Endodermal cell (in vitro differentiated cells): ENCODE measurements at regions not wholly inside any gene's neighbourhood (a gene's known extent, or its start where the extent isn't known, plus 50 kb on each side); places are given as distances from the start of the nearest gene placed in this dataset.

Source experiments
- DNase-seq: peaks from one replicate; pipeline ENCODE4 v3.0.0-alpha.2; 2017
- H3K27ac ChIP-seq: 2 replicates; pipeline ENCODE4 v1.5.1; 2013; ENCODE audit warnings: mild to moderate bottlenecking, low read depth, low read length, moderate library complexity
- H3K27me3 ChIP-seq: 2 replicates; pipeline ENCODE4 v1.6.1; 2013; ENCODE audit warnings: mild to moderate bottlenecking, low read length, moderate library complexity; ENCODE audit not compliant: insufficient read depth, control insufficient read depth, poor library complexity, severe bottlenecking
- H3K36me3 ChIP-seq: 2 replicates; pipeline ENCODE4 v1.7.0; 2013; ENCODE audit warnings: mild to moderate bottlenecking, low read length, moderate library complexity; ENCODE audit not compliant: control insufficient read depth, insufficient read depth
- H3K4me1 ChIP-seq: one replicate; pipeline ENCODE4 v1.7.0; 2013; ENCODE audit warnings: low read length; ENCODE audit not compliant: control insufficient read depth, insufficient read depth
- H3K4me3 ChIP-seq: 2 replicates; pipeline ENCODE4 v1.5.1; 2013; ENCODE audit warnings: mild to moderate bottlenecking, low read length, moderate library complexity
- H3K9ac ChIP-seq: 2 replicates; pipeline ENCODE4 v1.6.1; 2013; ENCODE audit warnings: mild to moderate bottlenecking, low read length, moderate library complexity; ENCODE audit not compliant: poor library complexity, severe bottlenecking; ENCODE audit errors: extremely low read depth
- H3K9me3 ChIP-seq: 2 replicates; pipeline ENCODE4 v1.6.1; 2013; ENCODE audit warnings: mild to moderate bottlenecking, low read length, moderate library complexity; ENCODE audit not compliant: control insufficient read depth
- H3K27ac Mint-ChIP-seq: 2 replicates; pipeline ENCODE4 v1.8.0; 2020; ENCODE audit warnings: mixed read lengths
- H3K27me3 Mint-ChIP-seq: 2 replicates; pipeline ENCODE4 v1.8.0; 2021; ENCODE audit warnings: mild to moderate bottlenecking, mixed read lengths; ENCODE audit not compliant: insufficient read depth
- H3K36me3 Mint-ChIP-seq: 2 replicates; pipeline ENCODE4 v1.8.0; 2020; ENCODE audit warnings: low read depth, mixed read lengths
- H3K4me1 Mint-ChIP-seq: 2 replicates; pipeline ENCODE4 v1.8.0; 2020; ENCODE audit warnings: mixed read lengths
- H3K4me3 Mint-ChIP-seq: 2 replicates; pipeline ENCODE4 v1.8.0; 2020; ENCODE audit warnings: mild to moderate bottlenecking, moderate library complexity, mixed read lengths
- H3K9me3 Mint-ChIP-seq: 2 replicates; pipeline ENCODE4 v1.8.0; 2020; ENCODE audit warnings: mild to moderate bottlenecking, mixed read lengths
- CTCF ChIP-seq: fragments of 200-600 bp; sonication (generic); conservative IDR thresholded peaks from 2 replicates; pipeline ENCODE4 v1.5.0; 2021; ENCODE audit warnings: antibody characterized with exemption, mild to moderate bottlenecking
- WGBS, 2 experiments: methylation state at CpG; one replicate each; pipeline versions ENCODE4 v1.1.5 to v1.1.7; 2013; ENCODE audit warnings: missing lambda C conversion rate in 2 of 2, mixed read lengths in 1 of 2; ENCODE audit not compliant: insufficient coverage in 1 of 2, insufficient read length in 1 of 2; 5-methylcytosine and 5-hydroxymethylcytosine counted together

GRCh38 chr15:70541511-70541910, 221.8 kb downstream of the UACA start:
- H3K9me3 Mint-ChIP-seq, result no peaks in the 10 kb centered on the region
- no peaks in the 10 kb centered on the region for H3K36me3 Mint-ChIP-seq
- TF ChIP-seq CTCF, result no peak
- DNase-seq, result peak; percentile 50
- H3K4me1 ChIP-seq, result no peaks in the 10 kb centered on the region
- H3K27ac Mint-ChIP-seq, result no peak overlapping the region
- H3K4me3 ChIP-seq, result no peak overlapping the region
- no peaks in the 10 kb centered on the region for H3K27me3 Mint-ChIP-seq
- WGBS, 2 experiments, result 83 to 90% methylated on average over 1 of the region's 1 CpG
- no peak overlapping the region for H3K9ac ChIP-seq
- H3K4me3 Mint-ChIP-seq, result no peak overlapping the region
- H3K27ac ChIP-seq, result no peak overlapping the region
- no peaks in the 10 kb centered on the region for H3K36me3 ChIP-seq
- H3K4me1 Mint-ChIP-seq, result peaks cover 25% of the 10 kb centered on the region
- H3K9me3 ChIP-seq, result no peaks in the 10 kb centered on the region
- no peaks in the 10 kb centered on the region for H3K27me3 ChIP-seq

- peak; percentile 64 for DNase-seq
- 84 to 94% methylated on average over 9 to 12 of the region's 12 CpGs for WGBS, 2 experiments
- H3K9ac ChIP-seq, result no peak overlapping the region
- no peaks in the 10 kb centered on the region for H3K27me3 ChIP-seq
- no peak overlapping the region for H3K4me3 ChIP-seq
- TF ChIP-seq CTCF, result no peak
- H3K27ac ChIP-seq, result no peak overlapping the region
- Mint-ChIP-seq H3K4me1 (peaks cover 25% of the 10 kb centered on the region), H3K4me3 (no peak overlapping the region), H3K36me3 (no peaks in the 10 kb centered on the region), H3K27ac (no peak overlapping the region), H3K9me3 (no peaks in the 10 kb centered on the region), H3K27me3 (no peaks in the 10 kb centered on the region)
- no peaks in the 10 kb centered on the region for H3K4me1 ChIP-seq
- no peaks in the 10 kb centered on the region for H3K36me3 ChIP-seq
- no peaks in the 10 kb centered on the region for H3K9me3 ChIP-seq
Measured at GRCh38 chr15:70539912-70540530, 223.3 kb downstream of the UACA start.

GRCh38 chr15:70539409-70539808, 223.9 kb downstream of the UACA start:
- H3K9me3 ChIP-seq, result no peaks in the 10 kb centered on the region
- Mint-ChIP-seq H3K27me3 (no peaks in the 10 kb centered on the region), H3K4me1 (peaks cover 25% of the 10 kb centered on the region), H3K4me3 (no peak overlapping the region), H3K9me3 (no peaks in the 10 kb centered on the region), H3K36me3 (no peaks in the 10 kb centered on the region), H3K27ac (no peak overlapping the region)
- DNase-seq, result peak; percentile 41
- no peak overlapping the region for H3K4me3 ChIP-seq
- WGBS, 2 experiments, result 87 to 92% methylated on average over 4 to 5 of the region's 5 CpGs
- H3K36me3 ChIP-seq, result no peaks in the 10 kb centered on the region
- TF ChIP-seq CTCF, result no peak
- H3K27ac ChIP-seq, result no peak overlapping the region
- peaks cover under 1% of the 10 kb centered on the region for H3K4me1 ChIP-seq
- no peaks in the 10 kb centered on the region for H3K27me3 ChIP-seq
- H3K9ac ChIP-seq, result no peak overlapping the region
